Thyroid gland (tissue), 4 donors: ENCODE measurements at regions not wholly inside any gene's neighbourhood (a gene's known extent, or its start where the extent isn't known, plus 50 kb on each side); places are given as distances from the start of the nearest gene placed in this dataset. TPM values are rescaled to one million over a fixed set of nuclear protein-coding genes. Genes with fewer than 3 reads are reported as not detected.
A peak's percentile ranks its signal among the peaks of the same experiment; 100 is the strongest.

Source experiments
- DNase-seq, 2 donors: peaks; one replicate each; pipeline ENCODE4 v3.0.0-alpha.2; 2019
- H3K27ac ChIP-seq, 3 donors: fragments of 200-600 bp; sonication (generic); 1 replicate in 2 of 3; 2 replicates in 1 of 3; pipeline ENCODE4 v1.5.1; 2016 to 2019; ENCODE audit warnings: mild to moderate bottlenecking in 1 of 3, moderate library complexity in 1 of 3
- H3K27me3 ChIP-seq: fragments of 200-600 bp; sonication (generic); one replicate; pipeline ENCODE4 v1.5.1; 2019
- H3K36me3 ChIP-seq, 2 donors: fragments of 200-600 bp; sonication (generic); one replicate each; pipeline ENCODE4 v1.5.1; 2016 to 2019
- H3K4me1 ChIP-seq, 2 donors: fragments of 200-600 bp; sonication (generic); one replicate each; pipeline ENCODE4 v1.5.1; 2017 to 2019
- H3K4me3 ChIP-seq, 3 donors: fragments of 200-600 bp; sonication (generic); replicated peaks in 1 of 3; 1 replicate in 2 of 3; 2 replicates in 1 of 3; pipeline ENCODE4 v1.5.1; 2016; ENCODE audit warnings: mild to moderate bottlenecking in 1 of 3
- H3K9me3 ChIP-seq: fragments of 200-600 bp; sonication (generic); one replicate; pipeline ENCODE4 v1.5.1; 2017
- POLR2A ChIP-seq, 2 donors: fragments of 450-650 bp; IDR thresholded peaks; one replicate each; pipeline ENCODE4 v1.6.1; 2017; ENCODE audit warnings: antibody characterized with exemption in 2 of 2, mild to moderate bottlenecking in 2 of 2, moderate library complexity in 1 of 2
- WGBS, 2 donors: methylation state at CpG; one replicate each; pipeline ENCODE4 v1.1.5; 2017; 5-methylcytosine and 5-hydroxymethylcytosine counted together
- intact Hi-C: fragments of 100-400 bp; cut with DNase I; formaldehyde crosslinking; loops from one replicate; pipeline ENCODE4 v1.15.1; 2023
- small RNA-seq: library from RNA; depleted of rRNA; stranded (forward); fragments of <200 nt; gene quantifications from one replicate; pipeline ENCODE3, GENCODE V24; 2016
- TF ChIP-seq, protein P1 (sequence below), 6 experiments: fragments of 200-600 bp in 3 of 6; fragments of 450-650 bp in 3 of 6; sonication (generic) in 3 of 6; IDR thresholded peaks; one replicate each; pipeline ENCODE4 v1.5.1; 2016 to 2019; ENCODE audit warnings: antibody characterized with exemption in 6 of 6, mild to moderate bottlenecking in 2 of 6, inconsistent platforms in 1 of 6, moderate library complexity in 1 of 6

DNA sequence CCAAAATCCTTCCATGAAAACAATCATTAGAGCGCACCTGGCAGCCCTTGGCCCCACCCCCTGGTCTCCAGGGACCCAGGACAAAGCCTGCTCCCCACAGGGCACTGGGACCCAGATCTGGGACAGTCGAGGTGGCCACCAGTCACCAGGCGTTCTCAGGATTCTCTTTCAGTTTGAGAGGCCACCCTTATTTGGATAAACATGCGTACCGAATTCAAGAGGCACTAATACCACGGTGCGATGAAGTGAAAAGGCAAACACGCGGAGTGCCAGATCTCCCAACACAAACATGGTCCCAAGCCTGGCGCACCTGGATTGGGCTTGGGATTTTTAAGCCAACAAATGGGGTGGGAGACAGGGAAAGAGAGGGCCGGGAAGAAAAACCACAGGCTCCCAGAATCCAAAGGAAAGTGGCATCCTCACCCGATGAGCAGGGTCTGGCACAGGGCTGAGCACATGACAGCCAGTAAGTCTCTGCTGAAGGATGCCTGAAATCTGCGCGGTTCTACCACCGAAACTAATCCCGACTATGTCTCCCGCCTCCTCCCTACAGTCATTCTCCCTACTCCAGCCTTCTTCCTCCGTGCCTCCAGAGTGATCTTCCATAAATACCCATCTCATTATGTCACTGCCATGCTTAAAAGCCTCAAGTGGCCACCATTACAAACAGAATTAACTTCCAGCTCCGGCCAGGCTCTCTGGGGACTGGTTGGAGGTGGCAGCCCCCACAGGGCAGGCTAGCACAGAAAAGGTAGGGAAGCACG lies 60.9 kb upstream of the KLHL29 start:
- TF ChIP-seq, protein P1, sequence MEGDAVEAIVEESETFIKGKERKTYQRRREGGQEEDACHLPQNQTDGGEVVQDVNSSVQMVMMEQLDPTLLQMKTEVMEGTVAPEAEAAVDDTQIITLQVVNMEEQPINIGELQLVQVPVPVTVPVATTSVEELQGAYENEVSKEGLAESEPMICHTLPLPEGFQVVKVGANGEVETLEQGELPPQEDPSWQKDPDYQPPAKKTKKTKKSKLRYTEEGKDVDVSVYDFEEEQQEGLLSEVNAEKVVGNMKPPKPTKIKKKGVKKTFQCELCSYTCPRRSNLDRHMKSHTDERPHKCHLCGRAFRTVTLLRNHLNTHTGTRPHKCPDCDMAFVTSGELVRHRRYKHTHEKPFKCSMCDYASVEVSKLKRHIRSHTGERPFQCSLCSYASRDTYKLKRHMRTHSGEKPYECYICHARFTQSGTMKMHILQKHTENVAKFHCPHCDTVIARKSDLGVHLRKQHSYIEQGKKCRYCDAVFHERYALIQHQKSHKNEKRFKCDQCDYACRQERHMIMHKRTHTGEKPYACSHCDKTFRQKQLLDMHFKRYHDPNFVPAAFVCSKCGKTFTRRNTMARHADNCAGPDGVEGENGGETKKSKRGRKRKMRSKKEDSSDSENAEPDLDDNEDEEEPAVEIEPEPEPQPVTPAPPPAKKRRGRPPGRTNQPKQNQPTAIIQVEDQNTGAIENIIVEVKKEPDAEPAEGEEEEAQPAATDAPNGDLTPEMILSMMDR (IDR thresholded peaks at IDR 0.05): no peak
- no peak for TF ChIP-seq POLR2A (IDR thresholded peaks at IDR 0.05)
- peak; percentile 26 to 39 for DNase-seq
- no peaks in the 10 kb centered on the region for H3K9me3 ChIP-seq
- H3K27ac ChIP-seq: no peak overlapping the region
- intact Hi-C loops: no loop called here
- no peaks in the 10 kb centered on the region for H3K4me1 ChIP-seq
- H3K27me3 ChIP-seq: no peaks in the 10 kb centered on the region
- no peak overlapping the region for H3K4me3 ChIP-seq
- H3K36me3 ChIP-seq: no peaks in the 10 kb centered on the region
- 51 to 59% methylated on average over 20 of the region's 20 CpGs for WGBS, 2 donors

DNA sequence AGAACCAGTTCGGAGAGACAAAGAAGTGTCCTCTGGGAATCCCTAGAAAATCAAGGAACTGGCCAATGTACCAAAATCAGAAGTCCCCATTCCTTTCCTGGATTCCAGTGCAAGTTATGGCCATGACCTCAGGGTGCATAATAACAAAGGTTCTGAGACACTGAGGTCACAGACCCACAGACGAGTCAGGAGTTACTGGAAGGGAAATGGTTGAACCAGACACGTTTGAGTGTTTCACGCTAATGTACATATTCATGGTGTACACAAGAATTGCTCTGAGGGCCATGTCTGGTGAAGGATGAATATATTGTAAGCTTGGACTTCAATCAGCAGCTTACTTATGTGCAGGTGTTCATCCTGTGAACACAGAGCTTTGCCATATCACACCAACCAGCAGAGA lies 58.6 kb upstream of the KLHL29 start:
- no peaks in the 10 kb centered on the region for H3K9me3 ChIP-seq
- TF ChIP-seq, protein P1 (IDR thresholded peaks at IDR 0.05): no peak
- no peak for TF ChIP-seq POLR2A (IDR thresholded peaks at IDR 0.05)
- no peaks in the 10 kb centered on the region for H3K36me3 ChIP-seq
- WGBS, 2 donors: 69 to 79% methylated on average over 4 of the region's 4 CpGs
- no peak for DNase-seq
- H3K27ac ChIP-seq: no peak overlapping the region
- H3K4me1 ChIP-seq: no peaks in the 10 kb centered on the region
- H3K4me3 ChIP-seq: no peak overlapping the region
- no peaks in the 10 kb centered on the region for H3K27me3 ChIP-seq
- intact Hi-C loops: no loop called here

DNA sequence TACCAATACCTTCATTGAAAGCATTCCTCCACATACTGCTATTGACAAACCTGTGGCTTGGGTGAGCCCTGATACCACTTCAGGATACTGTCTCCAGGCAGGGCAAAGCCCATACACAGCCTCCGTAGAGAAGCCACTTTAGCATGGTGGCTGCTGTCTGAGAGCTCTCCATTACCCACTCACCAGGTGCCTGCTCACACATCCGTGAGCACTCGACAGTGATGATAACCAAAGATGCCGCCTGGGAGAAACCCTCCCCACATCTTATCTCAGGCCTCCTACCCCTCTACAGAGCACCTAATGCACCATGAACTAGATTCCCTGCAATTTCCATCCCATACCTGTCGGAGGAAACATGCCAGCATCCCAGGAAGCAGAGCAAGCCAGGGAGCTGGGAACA lies 57.6 kb upstream of the KLHL29 start:
- TF ChIP-seq POLR2A (IDR thresholded peaks at IDR 0.05): no peak
- TF ChIP-seq, protein P1 (IDR thresholded peaks at IDR 0.05): no peak
- no peaks in the 10 kb centered on the region for H3K27me3 ChIP-seq
- intact Hi-C loops: no loop called here
- H3K4me1 ChIP-seq: no peaks in the 10 kb centered on the region
- no peaks in the 10 kb centered on the region for H3K36me3 ChIP-seq
- WGBS, 2 donors: 42 to 46% methylated on average over 5 of the region's 5 CpGs
- H3K4me3 ChIP-seq: no peak overlapping the region
- H3K9me3 ChIP-seq: no peaks in the 10 kb centered on the region
- DNase-seq: peak; percentile 12 to 32
- no peak overlapping the region for H3K27ac ChIP-seq

DNA sequence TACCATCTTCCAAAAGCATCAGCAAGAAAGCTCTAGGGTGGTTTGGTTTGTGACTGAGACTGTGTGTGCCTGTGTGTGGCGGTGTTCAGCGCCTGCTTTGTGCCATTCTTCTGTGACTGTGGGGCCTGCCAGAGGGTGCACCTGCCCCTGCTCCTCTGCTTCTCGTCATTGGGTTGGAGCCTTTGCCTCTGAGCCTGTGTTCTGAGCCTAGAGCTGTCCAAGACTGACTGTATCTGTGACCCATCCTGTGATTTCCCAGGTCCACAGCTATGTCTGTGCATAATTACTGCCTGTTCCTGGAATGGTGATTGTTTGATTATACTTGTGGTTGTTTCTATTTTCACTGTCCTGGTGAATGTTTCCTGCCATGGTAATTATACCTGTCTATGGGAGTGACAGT lies 57.1 kb upstream of the KLHL29 start:
- no peaks in the 10 kb centered on the region for H3K4me1 ChIP-seq
- WGBS, 2 donors: 38 to 49% methylated on average over 3 of the region's 3 CpGs
- H3K9me3 ChIP-seq: no peaks in the 10 kb centered on the region
- H3K4me3 ChIP-seq: no peak overlapping the region
- intact Hi-C loops: no loop called here
- no peaks in the 10 kb centered on the region for H3K36me3 ChIP-seq
- TF ChIP-seq, protein P1 (IDR thresholded peaks at IDR 0.05): no peak
- TF ChIP-seq POLR2A (IDR thresholded peaks at IDR 0.05): no peak
- no peak overlapping the region for H3K27ac ChIP-seq
- DNase-seq: no peak
- no peaks in the 10 kb centered on the region for H3K27me3 ChIP-seq

DNA sequence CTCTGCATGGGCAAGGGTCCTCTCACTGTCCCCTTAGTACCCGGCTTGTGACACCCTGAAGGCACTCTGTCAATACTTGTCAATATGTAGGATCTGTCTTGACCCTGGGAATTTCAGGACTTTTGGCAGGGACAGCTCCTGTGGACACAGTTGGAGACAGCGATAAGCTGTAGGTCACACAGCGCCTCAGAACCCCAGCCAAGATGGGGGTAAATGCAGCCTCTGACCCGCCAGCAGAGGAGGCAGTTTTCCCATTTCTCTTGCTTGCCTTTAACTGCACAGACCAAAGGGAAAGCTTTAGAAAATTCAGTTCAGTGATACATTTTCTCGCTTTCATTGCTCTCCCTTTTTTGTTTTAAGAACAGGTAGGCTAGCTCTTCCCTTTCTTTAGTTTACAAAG lies 54.8 kb upstream of the KLHL29 start:
- no peaks in the 10 kb centered on the region for H3K9me3 ChIP-seq
- TF ChIP-seq POLR2A (IDR thresholded peaks at IDR 0.05): no peak
- TF ChIP-seq, protein P1 (IDR thresholded peaks at IDR 0.05): no peak
- intact Hi-C loops: no loop called here
- H3K27me3 ChIP-seq: no peaks in the 10 kb centered on the region
- H3K27ac ChIP-seq: no peak overlapping the region
- DNase-seq: peak in 1 of 2 donors; percentile 15
- H3K4me3 ChIP-seq: no peak overlapping the region
- no peaks in the 10 kb centered on the region for H3K36me3 ChIP-seq
- H3K4me1 ChIP-seq: no peaks in the 10 kb centered on the region
- 42 to 50% methylated on average over 5 of the region's 5 CpGs for WGBS, 2 donors

Small RNAs in the stretch of these regions (small RNA-seq; reads per million reads assigned to genes)
- gene AC099799.1: not detected
- not detected for gene RN7SL117P
- gene RNA5SP87: 0.75 reads per million
